Neural cell (in vitro differentiated cells): ENCODE measurements at regions not wholly inside any gene's neighbourhood (a gene's known extent, or its start where the extent isn't known, plus 50 kb on each side); places are given as distances from the start of the nearest gene placed in this dataset.

Experiments used
- EP300 ChIP-seq: fragments of 450-650 bp; conservative IDR thresholded peaks from 2 replicates; pipeline ENCODE4 v1.6.1; 2014; ENCODE audit warnings: antibody characterized with exemption, mild to moderate bottlenecking, moderate library complexity; ENCODE audit not compliant: poor library complexity, severe bottlenecking
- EZH2 ChIP-seq: fragments of 200-600, 300-800 bp; shearing (Covaris generic), sonication (generic); IDR thresholded peaks from 2 replicates; pipeline ENCODE4 v1.6.1; 2014; ENCODE audit warnings: antibody characterized with exemption, low read length, borderline replicate concordance, mild to moderate bottlenecking; ENCODE audit not compliant: insufficient read depth, poor library complexity, severe bottlenecking
- POLR2AphosphoS5 ChIP-seq: IDR thresholded peaks from 2 replicates; pipeline ENCODE4 v1.6.1; 2012
- TF ChIP-seq, protein P1 (sequence below): fragments of 450-650 bp; IDR thresholded peaks from 2 replicates; pipeline ENCODE4 v1.5.1; 2014; ENCODE audit warnings: antibody characterized with exemption, mild to moderate bottlenecking, moderate library complexity; ENCODE audit not compliant: poor library complexity, severe bottlenecking

- TF ChIP-seq, protein P1, sequence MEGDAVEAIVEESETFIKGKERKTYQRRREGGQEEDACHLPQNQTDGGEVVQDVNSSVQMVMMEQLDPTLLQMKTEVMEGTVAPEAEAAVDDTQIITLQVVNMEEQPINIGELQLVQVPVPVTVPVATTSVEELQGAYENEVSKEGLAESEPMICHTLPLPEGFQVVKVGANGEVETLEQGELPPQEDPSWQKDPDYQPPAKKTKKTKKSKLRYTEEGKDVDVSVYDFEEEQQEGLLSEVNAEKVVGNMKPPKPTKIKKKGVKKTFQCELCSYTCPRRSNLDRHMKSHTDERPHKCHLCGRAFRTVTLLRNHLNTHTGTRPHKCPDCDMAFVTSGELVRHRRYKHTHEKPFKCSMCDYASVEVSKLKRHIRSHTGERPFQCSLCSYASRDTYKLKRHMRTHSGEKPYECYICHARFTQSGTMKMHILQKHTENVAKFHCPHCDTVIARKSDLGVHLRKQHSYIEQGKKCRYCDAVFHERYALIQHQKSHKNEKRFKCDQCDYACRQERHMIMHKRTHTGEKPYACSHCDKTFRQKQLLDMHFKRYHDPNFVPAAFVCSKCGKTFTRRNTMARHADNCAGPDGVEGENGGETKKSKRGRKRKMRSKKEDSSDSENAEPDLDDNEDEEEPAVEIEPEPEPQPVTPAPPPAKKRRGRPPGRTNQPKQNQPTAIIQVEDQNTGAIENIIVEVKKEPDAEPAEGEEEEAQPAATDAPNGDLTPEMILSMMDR, result no peak
- TF ChIP-seq POLR2AphosphoS5 (no peak), EZH2 (no peak), EP300 (no peak)
Measured at GRCh38 chr4:181661923-181662322, 581.3 kb upstream of the TENM3 start.
